Kidney (tissue), 13 donors: ENCODE measurements at regions not wholly inside any gene's neighbourhood (a gene's known extent, or its start where the extent isn't known, plus 50 kb on each side); places are given as distances from the start of the nearest gene placed in this dataset.

Experiments
- DNase-seq, 5 donors: peaks; one replicate each; pipeline ENCODE4 v3.0.0-alpha.2; 2013 to 2020
- FAIRE-seq: peaks from 2 replicates; lab custom pipeline; 2012; peaks lifted over from hg19 to GRCh38; lab: Jason Lieb, UNC
- H3K27ac ChIP-seq, 2 donors: one replicate each; pipeline ENCODE4 v1.7.0; 2013; ENCODE audit warnings: low read depth in 2 of 2, low read length in 2 of 2, inconsistent platforms in 1 of 2
- H3K27me3 ChIP-seq: one replicate; pipeline ENCODE4 v1.7.1; 2013; ENCODE audit warnings: low read length, inconsistent platforms; ENCODE audit not compliant: control insufficient read depth, insufficient read depth
- H3K36me3 ChIP-seq, 3 donors: one replicate each; pipeline versions ENCODE4 v1.7.0 to v1.7.1; 2013; ENCODE audit warnings: low read length in 3 of 3, control low read depth in 1 of 3, inconsistent platforms in 1 of 3; ENCODE audit not compliant: insufficient read depth in 3 of 3, control insufficient read depth in 2 of 3
- H3K4me1 ChIP-seq, 3 donors: one replicate each; pipeline versions ENCODE4 v1.7.0 to v1.7.1; 2013; ENCODE audit warnings: low read length in 3 of 3, inconsistent platforms in 1 of 3, low read depth in 1 of 3; ENCODE audit not compliant: control insufficient read depth in 2 of 3, insufficient read depth in 2 of 3
- H3K4me3 ChIP-seq, 3 donors: one replicate each; pipeline versions ENCODE4 v1.7.0 to v1.8.1; 2013; ENCODE audit warnings: low read length in 3 of 3, control low read depth in 1 of 3, inconsistent platforms in 1 of 3
- H3K9ac ChIP-seq, 3 donors: one replicate each; pipeline versions ENCODE4 v1.7.0 to v1.7.1; 2013; ENCODE audit warnings: low read length in 3 of 3, control low read depth in 1 of 3, inconsistent platforms in 1 of 3
- H3K9me3 ChIP-seq, 3 donors: one replicate each; pipeline versions ENCODE4 v1.7.0 to v1.7.1; 2013; ENCODE audit warnings: low read length in 3 of 3, control low read depth in 1 of 3, inconsistent platforms in 1 of 3; ENCODE audit not compliant: control insufficient read depth in 2 of 3, insufficient read depth in 1 of 3
- CTCF ChIP-seq: IDR thresholded peaks from 3 replicates; pipeline ENCODE4 v1.5.1; 2012; ENCODE audit warnings: mild to moderate bottlenecking, moderate library complexity, borderline replicate concordance; ENCODE audit not compliant: insufficient read depth; ENCODE audit errors: extremely low read depth
- intact Hi-C: fragments of 100-400 bp; cut with DNase I; formaldehyde crosslinking; loops from one replicate; pipeline ENCODE4 v1.11.1; 2022
- donor health status: control.
- donor health status: control.
- donor health status: control.
- donor health status: control.
- donor health status: control.
- donor health status: DM: yes; HTN: yes; CAD: no.
- donor health status: Normal renal cell carcinoma (clear cell type).

- Histone ChIP-seq H3K27me3 (no peaks in the 10 kb centered on the region), H3K36me3 (no peaks in the 10 kb centered on the region), H3K4me3 (no peak overlapping the region), H3K4me1 (no peaks in the 10 kb centered on the region), H3K9ac (no peak overlapping the region), H3K9me3 (no peaks in the 10 kb centered on the region), H3K27ac (no peak overlapping the region)
- no peak for DNase-seq
- no peak for TF ChIP-seq CTCF
- intact Hi-C loops: no loop called here
- FAIRE-seq: no peak
Observed at GRCh38 chr5:18024542-18024941, 390.3 kb downstream of the TAF11L14 start.

GRCh38 chr5:18027241-18027867 is 393.1 kb downstream of the TAF11L14 start:
- Histone ChIP-seq H3K9ac (no peak overlapping the region), H3K4me1 (no peaks in the 10 kb centered on the region), H3K4me3 (no peak overlapping the region), H3K36me3 (no peaks in the 10 kb centered on the region), H3K27ac (no peak overlapping the region), H3K27me3 (no peaks in the 10 kb centered on the region), H3K9me3 (no peaks in the 10 kb centered on the region)
- FAIRE-seq (no peak), DNase-seq (peak in 2 of 5 donors; percentile 59 to 91)
- no peak for TF ChIP-seq CTCF
- intact Hi-C loops: no loop called here

GRCh38 chr5:18028036-18028435 is 393.8 kb downstream of the TAF11L14 start:
- Histone ChIP-seq H3K27ac (no peak overlapping the region), H3K27me3 (no peaks in the 10 kb centered on the region), H3K4me3 (no peak overlapping the region), H3K4me1 (no peaks in the 10 kb centered on the region), H3K9ac (no peak overlapping the region), H3K36me3 (no peaks in the 10 kb centered on the region), H3K9me3 (no peaks in the 10 kb centered on the region)
- DNase-seq (peak in 2 of 5 donors; percentile 26 to 74), FAIRE-seq (no peak)
- intact Hi-C loops: no loop called here
- no peak for TF ChIP-seq CTCF

- Histone ChIP-seq H3K9me3 (no peaks in the 10 kb centered on the region), H3K4me1 (no peaks in the 10 kb centered on the region), H3K27ac (no peak overlapping the region), H3K36me3 (no peaks in the 10 kb centered on the region), H3K27me3 (no peaks in the 10 kb centered on the region), H3K9ac (no peak overlapping the region), H3K4me3 (no peak overlapping the region)
- intact Hi-C loops: no loop called here
- DNase-seq (no peak), FAIRE-seq (no peak)
- TF ChIP-seq CTCF: no peak
Observed at GRCh38 chr5:18032744-18033143, 398.5 kb downstream of the TAF11L14 start.
